GM13976 (cell line): ENCODE measurements at regions not wholly inside any gene's neighbourhood (a gene's known extent, or its start where the extent isn't known, plus 50 kb on each side); places are given as distances from the start of the nearest gene placed in this dataset.

ENCODE experiments used
- DNase-seq: peaks from one replicate; pipeline ENCODE4 v3.0.0; 2012; ENCODE audit warnings: low spot score
- in situ Hi-C: fragments of 300-500 bp; cut with MboI; formaldehyde crosslinking; loops from one replicate; pipeline ENCODE4 v1.12.0; 2022; ENCODE audit warnings: low sequenced_read_pairs, mixed read lengths, inconsistent platforms; ENCODE audit not compliant: unreplicated experiment
- TF ChIP-seq, protein P1 (sequence below): IDR thresholded peaks from 2 replicates; pipeline ENCODE4 v1.5.1; 2012; ENCODE audit warnings: borderline replicate concordance, mild to moderate bottlenecking; ENCODE audit not compliant: insufficient read depth; ENCODE audit errors: extremely low read depth, missing control alignments, control extremely low read depth

DNA sequence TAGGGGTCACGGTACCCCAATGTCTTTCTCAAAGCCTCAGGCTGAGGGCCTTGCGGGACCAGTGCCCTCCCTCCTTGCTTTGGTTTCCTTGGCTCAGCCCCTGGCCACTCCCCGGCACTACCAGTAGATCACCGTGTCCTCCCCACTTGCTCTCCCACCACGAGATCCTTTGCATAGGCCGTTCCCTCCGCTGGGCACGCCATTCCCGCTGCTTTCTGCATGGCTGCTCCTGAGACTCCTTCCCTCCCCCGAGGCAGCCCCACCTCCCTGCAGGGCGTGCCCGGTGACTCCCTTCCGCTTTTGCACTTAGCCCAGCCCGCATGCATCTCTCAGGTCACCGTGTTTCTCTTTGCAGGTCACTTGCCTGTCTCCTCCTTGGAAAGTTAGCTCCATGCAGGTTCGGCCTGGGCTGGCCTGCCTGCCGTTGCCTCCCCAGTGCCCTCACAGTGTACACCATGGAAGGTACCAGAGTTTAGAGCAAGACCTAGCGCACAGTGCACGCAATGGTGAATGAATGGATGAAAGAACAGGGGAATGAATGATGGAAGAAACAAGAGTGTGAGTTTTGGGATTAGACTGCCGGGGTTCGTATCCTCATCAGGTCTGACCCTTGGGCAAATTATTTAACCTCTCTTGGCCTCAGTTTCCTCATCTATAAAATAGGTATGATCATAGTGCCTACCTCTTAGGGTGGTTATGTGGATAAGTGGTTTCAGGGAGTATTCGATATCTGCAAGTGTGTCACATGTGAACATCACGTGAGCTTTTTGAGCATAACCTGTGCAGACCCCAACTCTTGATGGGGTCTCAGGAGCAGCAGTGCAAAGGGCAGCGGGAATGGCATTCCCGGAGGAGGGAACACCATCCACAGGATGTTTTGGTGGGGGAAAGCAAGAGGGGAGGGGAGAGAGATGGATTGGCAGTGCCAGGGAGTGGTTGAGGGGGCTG is 214.3 kb downstream of the C9orf50 start:
- in situ Hi-C loops = no loop called here
- no peak for DNase-seq
- TF ChIP-seq, protein P1, sequence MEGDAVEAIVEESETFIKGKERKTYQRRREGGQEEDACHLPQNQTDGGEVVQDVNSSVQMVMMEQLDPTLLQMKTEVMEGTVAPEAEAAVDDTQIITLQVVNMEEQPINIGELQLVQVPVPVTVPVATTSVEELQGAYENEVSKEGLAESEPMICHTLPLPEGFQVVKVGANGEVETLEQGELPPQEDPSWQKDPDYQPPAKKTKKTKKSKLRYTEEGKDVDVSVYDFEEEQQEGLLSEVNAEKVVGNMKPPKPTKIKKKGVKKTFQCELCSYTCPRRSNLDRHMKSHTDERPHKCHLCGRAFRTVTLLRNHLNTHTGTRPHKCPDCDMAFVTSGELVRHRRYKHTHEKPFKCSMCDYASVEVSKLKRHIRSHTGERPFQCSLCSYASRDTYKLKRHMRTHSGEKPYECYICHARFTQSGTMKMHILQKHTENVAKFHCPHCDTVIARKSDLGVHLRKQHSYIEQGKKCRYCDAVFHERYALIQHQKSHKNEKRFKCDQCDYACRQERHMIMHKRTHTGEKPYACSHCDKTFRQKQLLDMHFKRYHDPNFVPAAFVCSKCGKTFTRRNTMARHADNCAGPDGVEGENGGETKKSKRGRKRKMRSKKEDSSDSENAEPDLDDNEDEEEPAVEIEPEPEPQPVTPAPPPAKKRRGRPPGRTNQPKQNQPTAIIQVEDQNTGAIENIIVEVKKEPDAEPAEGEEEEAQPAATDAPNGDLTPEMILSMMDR = no peak

DNA sequence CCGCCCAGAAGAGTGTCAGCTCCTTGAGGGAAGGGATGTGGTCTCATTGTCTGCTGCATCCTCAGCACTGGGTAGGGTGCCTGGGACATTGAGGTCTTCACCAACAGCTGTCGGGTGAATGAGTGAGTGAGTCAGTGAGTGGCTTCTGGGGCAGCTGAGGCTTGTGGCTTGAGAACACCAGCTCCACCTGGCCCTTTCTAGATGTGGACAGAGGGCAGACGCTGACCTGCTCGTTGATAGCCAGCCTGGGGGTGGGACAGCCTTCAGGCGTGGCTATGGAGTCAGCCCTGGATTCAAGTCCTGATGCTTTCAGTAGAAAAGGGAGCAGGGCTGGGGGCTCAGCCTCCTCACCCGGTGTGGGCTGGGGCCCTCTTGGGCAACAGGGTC is 215.1 kb downstream of the C9orf50 start:
- in situ Hi-C loops = no loop called here
- DNase-seq = no peak
- TF ChIP-seq, protein P1 = no peak

DNA sequence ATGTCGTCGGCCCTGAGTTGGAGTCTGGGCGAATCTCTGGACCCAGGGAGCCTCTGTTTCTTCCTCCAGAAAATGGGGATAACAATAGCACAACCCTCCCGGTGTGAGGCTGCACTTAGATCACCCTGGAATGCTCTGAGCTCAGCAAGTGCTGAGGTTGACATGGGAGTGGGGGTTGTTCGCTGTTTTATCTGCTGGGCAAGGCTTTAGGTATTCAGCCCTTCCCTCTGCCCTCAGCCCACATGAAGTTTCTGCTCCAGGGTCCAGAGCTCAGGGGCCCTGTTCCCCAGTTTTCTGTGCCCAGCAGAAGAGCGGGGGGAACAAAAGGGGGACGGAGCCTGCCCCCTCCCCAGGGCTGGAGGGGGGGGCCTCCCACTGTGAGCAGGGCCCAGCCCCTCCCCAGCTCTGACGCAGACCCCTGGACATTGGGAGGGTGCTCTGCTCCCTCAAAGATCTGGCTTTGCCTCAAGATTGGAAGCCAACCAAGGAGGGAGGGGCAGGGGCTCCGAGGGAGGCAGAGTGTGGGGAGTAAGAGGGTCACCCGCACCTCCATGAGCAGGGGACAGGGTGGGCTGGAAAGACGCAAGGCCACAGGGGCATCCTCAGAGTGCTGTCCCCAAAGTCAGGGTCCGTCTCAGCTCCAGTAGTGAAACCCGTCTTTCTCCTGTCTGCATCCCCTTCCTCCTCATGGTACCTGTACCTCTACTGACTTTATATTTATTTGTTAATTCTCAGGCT is 215.6 kb downstream of the C9orf50 start:
- in situ Hi-C loops = no loop called here
- no peak for DNase-seq
- TF ChIP-seq, protein P1 = no peak

DNA sequence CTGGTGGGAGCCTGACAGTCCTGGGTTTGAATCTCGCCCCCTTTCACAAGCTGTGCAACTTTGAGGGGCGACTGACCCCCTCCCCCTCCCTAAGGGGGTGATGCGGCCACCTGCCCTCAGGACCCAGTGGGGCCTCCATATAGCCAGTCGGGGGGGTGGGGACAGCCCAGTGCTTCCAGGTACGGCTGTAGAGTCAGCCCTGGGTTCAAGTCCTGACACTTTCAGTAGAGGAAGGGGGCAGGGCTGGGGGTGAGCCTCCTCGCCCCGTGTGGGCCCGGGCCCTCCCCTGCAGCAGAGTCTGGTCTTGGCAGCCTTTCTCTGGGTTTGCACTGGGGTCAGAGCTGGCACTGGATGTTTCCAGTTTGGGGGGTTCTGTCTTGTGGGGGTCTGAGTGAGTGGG is 216.3 kb downstream of the C9orf50 start:
- TF ChIP-seq, protein P1 = no peak
- DNase-seq = no peak
- in situ Hi-C loops = no loop called here

DNA sequence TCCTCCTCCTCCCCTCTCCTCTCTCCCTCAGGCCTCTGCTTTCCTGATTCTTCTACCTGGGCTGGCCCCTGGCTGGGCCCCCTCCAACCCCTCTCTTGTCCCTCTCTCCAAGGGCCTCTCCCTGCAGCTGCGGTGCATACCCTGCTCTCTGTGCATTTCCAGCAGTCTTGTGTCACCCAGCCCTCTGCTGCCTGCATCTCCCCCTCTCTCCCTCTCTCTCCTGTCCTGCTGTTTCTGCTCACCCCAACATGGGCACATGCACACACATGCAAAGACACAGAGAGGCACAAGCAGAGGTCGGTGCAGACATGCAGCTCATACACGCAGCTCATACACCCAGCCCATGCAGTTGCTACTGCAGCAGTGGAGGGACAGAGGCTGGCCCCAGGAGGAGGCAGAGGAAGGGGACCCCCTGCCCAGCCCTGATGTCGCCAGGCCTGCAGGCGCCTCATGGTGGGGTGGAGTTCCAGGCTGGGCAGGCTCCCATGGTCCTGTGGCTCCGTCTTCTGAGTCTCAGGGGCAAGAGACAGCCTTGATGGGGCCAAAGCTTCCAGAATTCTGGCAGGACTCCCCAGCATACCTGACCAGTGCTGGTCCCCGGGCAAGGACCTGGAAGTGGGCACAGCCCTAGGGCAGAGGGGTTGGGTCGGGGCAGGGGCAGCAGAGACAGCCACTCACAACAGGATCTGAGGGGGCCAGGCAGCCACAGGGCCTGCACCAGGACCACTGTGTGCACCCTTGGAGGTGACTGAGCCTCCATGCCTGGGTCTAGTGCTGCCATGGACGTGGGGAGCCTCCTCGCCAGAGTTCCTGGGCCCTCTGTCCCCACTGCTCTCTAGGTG is 216.9 kb downstream of the C9orf50 start:
- in situ Hi-C loops = no loop called here
- TF ChIP-seq, protein P1 = no peak
- DNase-seq = no peak
